GM21381 (cell line): ENCODE measurements at regions not wholly inside any gene's neighbourhood (a gene's known extent, or its start where the extent isn't known, plus 50 kb on each side); places are given as distances from the start of the nearest gene placed in this dataset.

Experiments used
- ATAC-seq: cut with Tn5 transposase; IDR thresholded peaks from one replicate; pipeline ENCODE4 v1.9.1; 2021; ENCODE audit warnings: mild to moderate bottlenecking, moderate library complexity; ENCODE audit not compliant: unreplicated experiment

- no peak for ATAC-seq
Observed at GRCh38 chr13:80040196-80040980, 300.5 kb downstream of the SPRY2 start.

GRCh38 chr13:80039000-80039399 lies 301.9 kb downstream of the SPRY2 start:
- peak; percentile 52 for ATAC-seq

DNA sequence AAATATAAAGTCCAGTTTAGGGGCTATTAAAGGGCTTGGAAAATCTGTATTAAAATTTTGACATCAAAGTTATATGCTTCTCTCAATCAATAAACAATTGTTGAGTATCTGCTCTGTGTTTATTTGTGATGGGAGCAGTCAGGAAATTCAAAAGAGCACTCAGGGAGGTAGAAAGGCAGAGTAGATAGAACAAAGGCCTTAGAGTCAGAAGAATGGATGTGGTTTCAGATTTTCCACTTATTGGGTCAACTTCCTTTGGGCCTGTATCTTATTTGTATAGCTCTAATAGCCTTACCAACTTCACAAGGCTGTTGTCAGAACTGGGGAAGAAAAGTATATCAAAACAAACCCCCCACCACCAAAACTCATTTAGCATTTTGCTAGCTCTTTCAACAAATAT lies 302.6 kb downstream of the SPRY2 start:
- no peak for ATAC-seq

- ATAC-seq, result peak; percentile 60
Observed at GRCh38 chr13:80037505-80037888, 303.4 kb downstream of the SPRY2 start.

DNA sequence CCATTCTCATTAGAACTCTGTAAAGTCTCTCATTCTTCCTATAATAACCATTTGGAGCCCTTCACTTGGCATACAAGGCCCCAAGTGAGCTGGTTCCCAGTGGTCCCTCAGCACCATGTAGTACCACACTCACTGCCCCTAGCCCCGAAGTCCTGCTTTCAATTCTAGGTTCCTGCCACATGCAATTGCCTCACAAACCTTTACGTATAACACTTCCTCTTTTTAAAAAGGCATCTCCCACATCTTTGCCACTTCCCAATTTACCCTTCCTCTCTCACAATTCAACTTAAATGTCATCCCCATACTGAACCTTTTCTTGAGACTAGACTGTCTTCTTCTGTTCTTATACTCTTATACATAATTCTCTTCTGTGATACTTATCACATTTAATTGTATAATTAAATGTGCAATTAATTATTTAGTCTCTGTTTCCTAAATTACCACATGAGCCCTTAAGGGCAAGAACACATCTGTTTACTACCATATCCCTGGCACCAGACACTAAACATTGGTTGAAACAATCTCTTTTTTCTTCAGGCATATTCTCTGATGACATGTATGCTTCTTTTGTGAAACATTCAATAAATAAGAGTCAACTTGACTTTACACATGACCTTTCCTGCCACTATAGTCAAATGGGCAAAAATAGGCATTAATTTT lies 304.0 kb downstream of the SPRY2 start:
- ATAC-seq, result peak; percentile 48

DNA sequence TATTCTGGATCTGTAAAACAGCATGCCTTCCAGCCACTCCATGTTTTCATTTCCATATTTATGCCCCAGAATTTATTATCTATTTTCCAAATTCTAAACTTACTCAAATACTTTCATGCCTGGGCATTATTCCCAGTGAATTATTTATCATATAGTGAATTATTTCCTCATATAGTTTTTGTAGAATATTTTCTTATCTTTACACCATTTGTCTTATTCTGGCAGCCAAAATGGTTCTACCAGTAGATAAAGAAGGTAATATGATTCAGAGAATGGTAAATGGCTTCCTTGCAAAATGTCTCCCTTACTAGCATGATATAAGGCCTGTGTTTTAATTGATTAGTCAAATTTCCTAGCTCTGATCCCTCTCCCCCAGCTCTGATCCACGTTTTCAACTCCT lies 305.8 kb downstream of the SPRY2 start:
- no peak for ATAC-seq

DNA sequence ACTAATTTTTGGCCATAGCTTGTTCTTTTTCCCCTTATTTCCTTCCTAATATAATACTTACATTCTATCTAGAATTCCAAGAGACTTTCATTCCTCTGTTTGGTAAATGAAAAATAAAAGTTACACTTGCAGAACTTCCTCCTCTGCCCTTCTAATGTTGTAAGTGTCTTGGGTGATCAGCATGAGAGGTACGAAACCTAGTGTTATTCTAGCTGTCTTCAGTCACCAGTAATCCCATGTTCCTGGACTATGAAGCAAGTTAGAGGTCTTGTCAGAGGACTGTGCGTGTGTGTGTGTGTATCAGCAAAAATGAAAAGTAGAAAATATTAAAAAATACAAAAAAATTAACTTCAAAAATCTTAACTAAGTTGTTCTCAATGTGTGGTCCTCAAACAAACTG lies 307.0 kb downstream of the SPRY2 start:
- no peak for ATAC-seq

DNA sequence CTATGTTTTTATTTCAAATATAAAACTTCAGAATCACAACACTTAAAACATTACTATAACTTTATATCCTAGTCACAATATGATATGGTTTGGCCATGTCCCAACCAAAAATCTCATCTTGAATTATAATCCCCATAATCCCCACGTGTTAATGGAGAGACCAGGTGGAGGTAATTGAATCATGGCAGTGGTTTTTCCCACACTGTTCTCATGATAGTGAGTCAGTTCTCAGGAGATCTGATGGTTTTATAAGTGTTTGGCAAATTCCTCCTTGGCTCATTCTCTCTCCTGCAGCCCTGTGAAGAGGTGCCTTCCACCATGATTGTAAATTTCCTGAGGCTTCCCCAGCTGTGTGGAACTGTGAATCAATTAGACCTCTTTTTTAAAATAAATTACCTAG lies 307.6 kb downstream of the SPRY2 start:
- ATAC-seq, result no peak

DNA sequence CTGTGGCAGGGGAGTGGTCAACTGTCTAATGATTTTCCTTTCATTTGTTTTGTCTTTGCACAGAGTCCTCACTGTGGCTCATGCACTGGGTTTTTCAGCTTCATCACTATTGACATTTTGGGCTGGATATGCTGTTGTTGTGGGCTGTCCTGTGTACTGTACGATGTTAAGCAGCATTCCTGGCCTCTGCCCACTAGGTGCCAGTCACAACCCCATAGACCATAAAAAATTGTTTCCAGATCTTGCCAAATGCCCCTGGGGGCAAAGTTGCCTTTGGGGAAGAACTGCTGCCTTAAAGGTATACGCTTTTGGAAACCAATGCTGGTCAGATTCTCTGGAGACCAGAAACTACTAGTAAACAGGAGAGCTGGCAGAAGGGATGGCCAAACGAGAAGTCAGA lies 310.4 kb downstream of the SPRY2 start:
- no peak for ATAC-seq

- no peak for ATAC-seq
Observed at GRCh38 chr13:80029170-80029569, 311.8 kb downstream of the SPRY2 start.

- no peak for ATAC-seq
Observed at GRCh38 chr13:80022146-80022545, 318.8 kb downstream of the SPRY2 start.

- no peak for ATAC-seq
Observed at GRCh38 chr13:80012251-80012650, 328.7 kb downstream of the SPRY2 start.

- ATAC-seq, result no peak
Observed at GRCh38 chr13:80011448-80012212, 329.3 kb downstream of the SPRY2 start.

- ATAC-seq, result no peak
Observed at GRCh38 chr13:80010846-80011245, 330.1 kb downstream of the SPRY2 start.

DNA sequence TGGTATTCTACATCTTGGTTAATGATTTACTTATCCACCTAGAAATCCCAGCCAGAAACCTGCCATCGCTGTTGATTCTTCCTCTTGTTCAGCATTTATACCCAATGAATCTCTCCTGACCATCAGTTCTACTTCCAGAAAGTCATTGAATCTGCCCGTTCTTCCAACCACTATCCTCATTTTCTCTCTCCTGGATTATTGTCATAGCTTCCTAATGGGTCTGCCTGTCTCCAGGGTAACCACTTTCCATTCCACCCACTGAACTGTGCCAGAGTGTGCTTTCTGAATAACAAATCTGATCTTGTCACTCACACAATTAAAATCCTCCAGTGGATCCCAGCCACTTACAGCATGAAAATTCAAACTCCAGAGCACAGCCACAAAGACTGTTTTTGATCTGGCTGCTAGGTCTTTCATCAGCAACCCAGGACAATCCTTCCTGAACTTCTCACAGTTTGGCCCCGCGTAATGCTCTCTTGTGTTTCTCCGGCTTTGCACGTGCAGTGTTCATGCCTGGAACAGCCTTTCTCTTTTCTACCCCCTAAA lies 330.6 kb downstream of the SPRY2 start:
- ATAC-seq, result no peak

- no peak for ATAC-seq
Observed at GRCh38 chr13:80009760-80010159, 331.2 kb downstream of the SPRY2 start.

DNA sequence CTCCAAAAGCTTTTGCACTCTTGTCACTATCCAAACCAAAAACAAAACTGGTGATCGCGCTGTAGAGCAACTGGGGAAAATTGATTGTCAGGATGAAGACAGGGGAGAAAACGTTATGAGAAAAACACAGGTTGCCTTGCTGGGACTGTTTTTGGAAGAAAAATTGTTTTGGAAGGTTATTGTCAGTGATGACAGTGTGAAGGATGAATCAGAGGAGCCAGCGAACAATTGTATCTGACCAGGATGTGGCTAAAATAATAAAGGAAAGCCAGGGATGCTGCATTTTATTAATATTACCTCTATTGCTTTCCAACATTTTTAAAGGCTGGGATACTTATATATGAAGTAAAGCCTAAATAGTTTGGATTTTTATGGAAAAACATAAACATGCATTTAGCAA lies 334.0 kb downstream of the SPRY2 start:
- ATAC-seq, result no peak

- no peak for ATAC-seq
Observed at GRCh38 chr13:80001510-80001842, 339.4 kb downstream of the SPRY2 start.

DNA sequence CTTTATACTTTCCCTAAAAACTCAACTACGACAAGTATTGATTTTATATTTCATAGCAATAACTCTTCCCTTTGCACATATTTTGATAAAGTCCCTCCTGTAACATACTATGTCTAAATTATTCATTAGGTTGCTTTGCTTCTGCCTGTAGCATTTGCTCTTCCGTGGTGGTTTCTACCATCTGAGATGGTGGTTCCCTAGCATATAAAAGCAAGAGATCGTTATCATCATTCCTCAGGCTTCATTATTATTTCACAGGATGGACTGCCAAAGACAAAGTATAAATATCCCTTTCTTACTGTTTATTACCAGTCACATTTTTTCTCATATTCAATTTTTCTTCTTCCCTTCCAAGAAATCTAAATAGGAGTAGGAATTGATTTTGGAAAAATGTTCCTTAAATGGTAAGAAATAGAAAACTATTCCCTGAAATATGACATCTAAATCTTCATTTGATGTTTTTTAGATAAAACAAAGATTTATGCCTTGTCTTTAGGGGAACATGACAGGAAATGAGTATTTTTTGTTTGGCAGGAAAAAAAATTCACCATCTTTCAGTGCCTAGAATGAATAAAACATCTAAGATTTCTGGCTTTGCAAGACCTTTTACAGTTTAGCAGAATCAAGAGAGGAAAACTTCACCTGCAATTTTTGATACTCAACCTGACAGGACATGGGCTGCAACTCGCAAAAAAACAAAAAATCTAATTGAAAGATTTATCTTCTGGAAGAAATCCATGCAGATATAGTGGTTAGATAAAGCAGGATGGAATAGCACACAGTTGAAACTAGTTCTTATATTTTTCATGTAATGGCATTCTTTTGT lies 340.0 kb downstream of the SPRY2 start:
- no peak for ATAC-seq

DNA sequence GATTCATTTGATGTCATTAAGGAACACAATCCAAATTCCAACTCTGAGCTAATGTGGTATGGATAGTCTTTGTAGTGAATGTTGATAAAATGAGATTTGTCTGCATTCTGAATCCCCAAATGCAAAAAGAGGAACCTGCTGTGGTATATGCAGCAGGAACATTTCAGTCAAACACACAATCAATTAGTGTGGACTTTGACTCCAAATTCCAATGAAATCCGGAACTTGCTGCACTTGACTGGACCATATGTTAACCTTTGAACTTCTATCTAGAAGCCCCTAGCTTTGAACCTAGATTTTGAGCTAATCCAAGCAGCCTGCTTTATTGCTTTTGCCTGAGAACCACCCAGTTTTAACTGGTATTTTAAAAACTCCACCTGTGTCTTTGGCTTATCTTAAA lies 341.3 kb downstream of the SPRY2 start:
- ATAC-seq, result no peak

DNA sequence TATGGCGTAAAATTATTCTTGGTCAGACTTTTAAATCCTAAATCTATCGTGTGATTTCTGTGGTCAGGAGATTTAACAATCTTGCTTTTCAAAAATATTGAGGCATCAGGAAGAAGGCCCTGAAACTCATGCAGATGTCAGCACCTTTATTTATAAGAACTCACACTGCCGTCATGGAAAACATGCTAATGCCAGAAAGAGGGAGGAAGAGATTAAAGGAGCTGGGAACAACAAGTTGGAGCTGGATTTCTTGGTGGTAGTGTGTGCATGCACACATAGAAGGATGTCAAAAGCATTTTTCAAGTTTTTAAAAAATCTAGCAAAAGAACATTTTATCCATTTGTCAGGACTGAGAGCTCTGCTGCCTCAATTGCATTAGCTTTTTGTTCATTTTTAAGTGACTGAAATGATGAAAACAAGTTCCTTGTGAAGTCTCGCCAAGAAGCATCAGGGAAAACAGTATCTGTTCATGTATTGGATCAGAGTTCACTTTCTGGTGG lies 342.5 kb downstream of the SPRY2 start:
- no peak for ATAC-seq
